H1 (cell line): ENCODE measurements at regions not wholly inside any gene's neighbourhood (a gene's known extent, or its start where the extent isn't known, plus 50 kb on each side); places are given as distances from the start of the nearest gene placed in this dataset.

ENCODE experiments used
- CTCF ChIA-PET: fragments of 300-600 bp; sonication (Branson Sonifier 250); formaldehyde crosslinking; loops from one replicate; lab custom pipeline; 2021; ENCODE audit not compliant: partially characterized antibody; lab: Charles Lee
- POLR2A ChIA-PET: fragments of 300-600 bp; sonication (Branson Sonifier 250); formaldehyde crosslinking; loops from one replicate; lab custom pipeline; 2021; ENCODE audit warnings: inconsistent platforms; ENCODE audit not compliant: partially characterized antibody; lab: Charles Lee
- DNase-seq, 2 experiments: peaks; one replicate each; pipeline versions ENCODE4 v3.0.0 to v3.0.0-alpha.2; 2010 to 2022; ENCODE audit warnings: low spot score in 2 of 2, low read depth in 1 of 2, mixed read lengths in 1 of 2
- FAIRE-seq: peaks from 2 replicates; lab custom pipeline; 2011; peaks lifted over from hg19 to GRCh38; lab: Jason Lieb, UNC
- H2AFZ ChIP-seq: 2 replicates; pipeline ENCODE4 v1.8.1; 2012; ENCODE audit warnings: low read length, inconsistent platforms
- H2AK5ac ChIP-seq: 2 replicates; pipeline ENCODE4 v1.6.1; 2013; ENCODE audit warnings: low read depth, low read length
- H2BK120ac ChIP-seq: replicated peaks from 2 replicates; pipeline ENCODE3; 2013; ENCODE audit warnings: low read depth, low read length, inconsistent platforms
- H2BK12ac ChIP-seq: 2 replicates; pipeline ENCODE4 v1.6.1; 2013; ENCODE audit warnings: low read depth, low read length
- H2BK15ac ChIP-seq: 2 replicates; pipeline ENCODE4 v1.6.1; 2013; ENCODE audit warnings: low read length
- H2BK20ac ChIP-seq: 2 replicates; pipeline ENCODE4 v1.6.1; 2013; ENCODE audit warnings: low read length
- H2BK5ac ChIP-seq: 2 replicates; pipeline ENCODE4 v1.6.1; 2013; ENCODE audit warnings: low read depth, low read length
- H3K14ac ChIP-seq: 2 replicates; pipeline ENCODE4 v1.6.1; 2013; ENCODE audit warnings: inconsistent platforms; ENCODE audit not compliant: insufficient read length
- H3K18ac ChIP-seq: 2 replicates; pipeline ENCODE4 v1.6.1; 2013; ENCODE audit warnings: low read length; ENCODE audit errors: extremely low read depth
- H3K23ac ChIP-seq: 2 replicates; pipeline ENCODE4 v1.6.1; 2013; ENCODE audit warnings: inconsistent platforms; ENCODE audit not compliant: insufficient read length
- H3K23me2 ChIP-seq: 2 replicates; pipeline ENCODE4 v1.6.1; 2013; ENCODE audit warnings: low read depth, low read length
- H3K27ac ChIP-seq: 2 replicates; pipeline ENCODE4 v1.6.1; 2011; ENCODE audit warnings: low read depth, low read length, inconsistent platforms
- H3K27me3 ChIP-seq, 4 experiments: replicated peaks in 1 of 4; 1 replicate in 1 of 4; 2 replicates in 3 of 4; pipeline versions ENCODE4 v1.6.1 to v1.8.1; 2011 to 2013; ENCODE audit warnings: low read length in 3 of 4, mild to moderate bottlenecking in 3 of 4, inconsistent platforms in 2 of 4, mixed read lengths in 2 of 4, moderate library complexity in 1 of 4; ENCODE audit not compliant: control insufficient read depth in 3 of 4, insufficient read depth in 3 of 4; ENCODE audit errors: extremely low read depth in 1 of 4
- H3K36me3 ChIP-seq, 4 experiments: 2 replicates each; pipeline versions ENCODE4 v1.6.1 to v1.8.1; 2011 to 2013; ENCODE audit warnings: mild to moderate bottlenecking in 4 of 4, low read length in 3 of 4, moderate library complexity in 2 of 4, control low read depth in 1 of 4, inconsistent platforms in 1 of 4; ENCODE audit not compliant: insufficient read depth in 4 of 4, control insufficient read depth in 2 of 4
- H3K4ac ChIP-seq: replicated peaks from 2 replicates; pipeline ENCODE3; 2013; ENCODE audit warnings: low read length, low read depth, mixed read lengths, inconsistent platforms; ENCODE audit not compliant: insufficient read length
- H3K4me1 ChIP-seq, 4 experiments: replicated peaks in 1 of 4; 1 replicate in 1 of 4; 2 replicates in 3 of 4; pipeline versions ENCODE4 v1.6.1 to v1.8.1; 2011 to 2013; ENCODE audit warnings: low read length in 3 of 4, inconsistent platforms in 2 of 4, mixed read lengths in 1 of 4; ENCODE audit not compliant: insufficient read depth in 4 of 4, control insufficient read depth in 3 of 4
- H3K4me2 ChIP-seq, 2 experiments: 2 replicates each; pipeline versions ENCODE4 v1.6.1 to v1.8.1; 2011 to 2013; ENCODE audit warnings: low read depth in 2 of 2, low read length in 2 of 2, control low read depth in 1 of 2, inconsistent platforms in 1 of 2, mild to moderate bottlenecking in 1 of 2; ENCODE audit not compliant: insufficient read depth in 1 of 2
- H3K4me3 ChIP-seq, 4 experiments: fragments of 200-600, 300-600 bp in 1 of 4; sonication (generic), shearing (Covaris generic), sonication (Bioruptor Twin) in 1 of 4; 2 replicates each; pipeline versions ENCODE4 v1.5.1 to v1.8.1; 2011 to 2016; ENCODE audit warnings: low read length in 4 of 4, low read depth in 3 of 4, control low read depth in 2 of 4, inconsistent platforms in 2 of 4, mild to moderate bottlenecking in 2 of 4, mixed read lengths in 1 of 4, moderate library complexity in 1 of 4; ENCODE audit not compliant: insufficient read depth in 2 of 4; ENCODE audit errors: extremely low read depth in 1 of 4
- H3K56ac ChIP-seq: replicated peaks from 2 replicates; pipeline ENCODE3; 2013; ENCODE audit warnings: low read depth, mild to moderate bottlenecking, mixed read lengths, low read length, inconsistent platforms; ENCODE audit not compliant: insufficient read length
- H3K79me1 ChIP-seq: 2 replicates; pipeline ENCODE4 v1.6.1; 2013; ENCODE audit warnings: low read depth, low read length, control low read depth
- H3K79me2 ChIP-seq, 2 experiments: 2 replicates each; pipeline versions ENCODE4 v1.6.1 to v1.8.1; 2012 to 2013; ENCODE audit warnings: low read length in 2 of 2, mild to moderate bottlenecking in 2 of 2, inconsistent platforms in 1 of 2; ENCODE audit not compliant: insufficient read depth in 2 of 2, control insufficient read depth in 1 of 2
- H3K9ac ChIP-seq, 4 experiments: replicated peaks in 1 of 4; 1 replicate in 1 of 4; 2 replicates in 3 of 4; pipeline versions ENCODE4 v1.6.1 to v1.8.1; 2011 to 2013; ENCODE audit warnings: low read depth in 3 of 4, low read length in 3 of 4, control low read depth in 2 of 4, mild to moderate bottlenecking in 2 of 4, moderate library complexity in 2 of 4, inconsistent platforms in 1 of 4; ENCODE audit errors: extremely low read depth in 1 of 4
- H3K9me3 ChIP-seq, 2 experiments: 2 replicates each; pipeline versions ENCODE4 v1.6.1 to v1.8.1; 2012 to 2013; ENCODE audit warnings: mild to moderate bottlenecking in 2 of 2, moderate library complexity in 2 of 2, control low read depth in 1 of 2, inconsistent platforms in 1 of 2, low read depth in 1 of 2, low read length in 1 of 2, mixed read lengths in 1 of 2; ENCODE audit not compliant: insufficient read depth in 2 of 2
- H4K20me1 ChIP-seq, 2 experiments: replicated peaks in 1 of 2; 2 replicates each; pipeline versions ENCODE3 to v1.8.1; 2011 to 2013; ENCODE audit warnings: inconsistent platforms in 2 of 2, low read length in 2 of 2, mild to moderate bottlenecking in 1 of 2; ENCODE audit not compliant: insufficient read depth in 2 of 2, control insufficient read depth in 1 of 2
- H4K5ac ChIP-seq: 2 replicates; pipeline ENCODE4 v1.6.1; 2013; ENCODE audit warnings: low read length, low read depth, mixed read lengths, inconsistent platforms; ENCODE audit not compliant: insufficient read length
- H4K8ac ChIP-seq: 2 replicates; pipeline ENCODE4 v1.8.0; 2013; ENCODE audit warnings: mild to moderate bottlenecking, moderate library complexity, low read length, inconsistent platforms; ENCODE audit not compliant: insufficient read depth; ENCODE audit errors: extremely low read depth
- H4K91ac ChIP-seq: replicated peaks from 2 replicates; pipeline ENCODE3; 2013; ENCODE audit warnings: low read length, mixed read lengths, inconsistent platforms; ENCODE audit not compliant: insufficient read length
- BCL11A ChIP-seq, 2 experiments: IDR thresholded peaks; one replicate each; pipeline ENCODE4 v1.6.1; 2011; ENCODE audit warnings: low read depth in 2 of 2, low read length in 2 of 2, mild to moderate bottlenecking in 2 of 2
- CEBPB ChIP-seq: IDR thresholded peaks from 2 replicates; pipeline ENCODE4 v1.6.1; 2012; ENCODE audit warnings: low read depth, low read length
- EGR1 ChIP-seq: IDR thresholded peaks from 2 replicates; pipeline ENCODE4 v1.6.1; 2011; ENCODE audit warnings: low read depth, low read length, borderline replicate concordance
- GABPA ChIP-seq: IDR thresholded peaks from 2 replicates; pipeline ENCODE4 v1.6.1; 2011; ENCODE audit warnings: mild to moderate bottlenecking, low read length, moderate library complexity, borderline replicate concordance; ENCODE audit not compliant: insufficient read depth
- HDAC2 ChIP-seq, 2 experiments: fragments of 300-600 bp in 1 of 2; sonication (generic) in 1 of 2; IDR thresholded peaks; 2 replicates each; pipeline ENCODE4 v1.6.1; 2011 to 2012; ENCODE audit warnings: low read depth in 2 of 2, low read length in 2 of 2, mild to moderate bottlenecking in 2 of 2, moderate library complexity in 2 of 2, borderline replicate concordance in 1 of 2, inconsistent platforms in 1 of 2
- JUN ChIP-seq: IDR thresholded peaks from 2 replicates; pipeline ENCODE4 v1.6.1; 2011; ENCODE audit warnings: low read depth, mild to moderate bottlenecking, improper control_type of control experiment, low read length
- JUND ChIP-seq: IDR thresholded peaks from 2 replicates; pipeline ENCODE4 v1.6.1; 2011; ENCODE audit warnings: mild to moderate bottlenecking, improper control_type of control experiment, low read length
- RAD21 ChIP-seq, 2 experiments: IDR thresholded peaks in 1 of 2; conservative IDR thresholded peaks in 1 of 2; 2 replicates each; pipeline ENCODE4 v1.6.1; 2011; ENCODE audit warnings: low read depth in 2 of 2, low read length in 2 of 2, improper control_type of control experiment in 1 of 2, inconsistent platforms in 1 of 2, mild to moderate bottlenecking in 1 of 2, moderate library complexity in 1 of 2
- SP2 ChIP-seq: IDR thresholded peaks from 2 replicates; pipeline ENCODE4 v1.6.1; 2012; ENCODE audit warnings: mild to moderate bottlenecking, low read length, inconsistent platforms
- SP4 ChIP-seq: IDR thresholded peaks from 2 replicates; pipeline ENCODE4 v1.6.1; 2012; ENCODE audit warnings: low read length, inconsistent platforms
- SRF ChIP-seq: IDR thresholded peaks from 2 replicates; pipeline ENCODE4 v1.6.1; 2011; ENCODE audit warnings: mild to moderate bottlenecking, low read depth, low read length, moderate library complexity
- SUZ12 ChIP-seq: fragments of 200-600 bp; sonication (generic); IDR thresholded peaks from 2 replicates; pipeline ENCODE4 v1.6.1; 2012; ENCODE audit warnings: mild to moderate bottlenecking, inconsistent platforms, low read length, moderate library complexity, mixed read lengths
- TBP ChIP-seq: IDR thresholded peaks from 2 replicates; pipeline ENCODE4 v1.6.1; 2011; ENCODE audit warnings: low read depth, low read length, improper control_type of control experiment
- WGBS, 2 experiments: shearing (Covaris generic) in 1 of 2; methylation state at CpG; one replicate each; pipeline versions ENCODE4 v1.1.6 to v1.1.7; 2013 to 2015; ENCODE audit warnings: low lambda C conversion rate in 2 of 2, mixed read lengths in 2 of 2, inconsistent platforms in 1 of 2, low coverage in 1 of 2, missing lambda C conversion rate in 1 of 2; ENCODE audit not compliant: insufficient replicate concordance in 2 of 2, insufficient coverage in 1 of 2, insufficient read length in 1 of 2; ENCODE audit errors: extremely low coverage in 1 of 2, missing lambda C conversion rate in 1 of 2; 5-methylcytosine and 5-hydroxymethylcytosine counted together
- TF ChIP-seq, protein P1 (sequence below): IDR thresholded peaks from 2 replicates; pipeline ENCODE4 v1.6.1; 2011; ENCODE audit warnings: low read depth, mild to moderate bottlenecking, low read length; ENCODE audit not compliant: insufficient read depth

DNA sequence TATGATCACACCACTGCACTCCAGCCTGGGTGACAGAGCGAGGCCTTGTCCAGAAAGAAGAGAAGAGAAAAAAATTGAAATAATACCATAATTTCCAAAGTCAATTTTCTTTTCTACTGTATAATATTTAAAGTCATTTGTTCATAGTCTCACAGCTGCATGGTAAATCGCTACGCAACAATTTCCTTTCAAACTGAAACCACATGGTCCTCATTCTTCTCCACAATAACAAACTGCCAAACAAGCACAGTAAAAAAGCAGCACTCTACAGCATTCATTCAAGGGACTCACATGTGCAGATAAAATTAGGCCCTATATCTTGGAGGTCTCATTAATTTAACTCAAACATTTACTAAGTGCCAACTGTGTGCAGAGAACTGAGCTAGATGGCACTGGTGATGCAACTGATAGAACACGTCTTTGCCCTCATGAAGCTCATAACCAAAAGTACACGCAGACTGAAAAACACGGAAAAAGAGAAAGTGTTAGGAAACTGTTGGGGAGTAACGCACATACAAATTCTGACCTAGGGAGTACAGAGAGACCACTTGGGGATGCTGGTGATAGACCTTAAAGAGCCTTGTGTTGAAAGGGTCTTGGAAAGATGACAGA is 68.4 kb upstream of the SRRM3 start:
- H3K18ac ChIP-seq = no peak overlapping the region
- WGBS, 2 experiments = 93% methylated on average over 7 of the region's 7 CpGs; no CpG with 5 or more reads in 1 of the 2 experiments
- H2BK20ac ChIP-seq = no peak overlapping the region
- no peak overlapping the region for H3K27ac ChIP-seq
- no peak overlapping the region for H2BK15ac ChIP-seq
- no peak overlapping the region for H3K4ac ChIP-seq
- H2BK5ac ChIP-seq = no peak overlapping the region
- FAIRE-seq (no peak), DNase-seq (no peak)
- ChIA-PET CTCF (interaction anchor here (0.7 to 2.1 kb wide), 3 partner anchors 9 to 44 kb away, joined by 3 to 4 read pairs (median 3); no protein-coding TSS in a partner anchor), POLR2A (no interaction called here)
- H3K79me1 ChIP-seq = no peaks in the 10 kb centered on the region
- no peak overlapping the region for H3K9ac ChIP-seq
- no peaks in the 10 kb centered on the region for H3K27me3 ChIP-seq
- no peak overlapping the region for H2BK120ac ChIP-seq
- H3K23me2 ChIP-seq = no peaks in the 10 kb centered on the region
- H3K4me3 ChIP-seq = no peak overlapping the region
- no peak overlapping the region for H2AFZ ChIP-seq
- H4K20me1 ChIP-seq = no peaks in the 10 kb centered on the region
- H2AK5ac ChIP-seq = no peak overlapping the region
- H4K91ac ChIP-seq = no peak overlapping the region
- no peak overlapping the region for H3K14ac ChIP-seq
- H3K4me2 ChIP-seq = no peak overlapping the region
- H4K8ac ChIP-seq = no peak overlapping the region
- no peak overlapping the region for H3K23ac ChIP-seq
- H3K36me3 ChIP-seq = no peaks in the 10 kb centered on the region
- no peaks in the 10 kb centered on the region for H3K4me1 ChIP-seq
- H3K56ac ChIP-seq = no peak overlapping the region
- H3K9me3 ChIP-seq = no peaks in the 10 kb centered on the region
- H3K79me2 ChIP-seq = no peaks in the 10 kb centered on the region
- no peak overlapping the region for H4K5ac ChIP-seq
- no peak overlapping the region for H2BK12ac ChIP-seq
- TF ChIP-seq RAD21 (IDR thresholded peaks at IDR 0.05 in 1 of 2, conservative IDR thresholded peaks at IDR 0.05 in 1 of 2; ENCODE audit: low read depth in 2 of 2, low read length in 2 of 2) (no peak), JUND (no peak), BCL11A (IDR thresholded peaks at IDR 0.05; ENCODE audit: low read depth in 2 of 2, low read length in 2 of 2) (no peak), SP4 (no peak), HDAC2 (IDR thresholded peaks at IDR 0.05; ENCODE audit: borderline replicate concordance in 1 of 2, low read depth in 2 of 2, low read length in 2 of 2) (no peak), JUN (no peak), TBP (no peak), EGR1 (no peak), SRF (no peak), CEBPB (no peak), SUZ12 (no peak), SP2 (no peak), GABPA (no peak)
- TF ChIP-seq, protein P1, sequence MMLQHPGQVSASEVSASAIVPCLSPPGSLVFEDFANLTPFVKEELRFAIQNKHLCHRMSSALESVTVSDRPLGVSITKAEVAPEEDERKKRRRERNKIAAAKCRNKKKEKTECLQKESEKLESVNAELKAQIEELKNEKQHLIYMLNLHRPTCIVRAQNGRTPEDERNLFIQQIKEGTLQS = no peak
